Trophoblast cell (in vitro differentiated cells and primary cell): ENCODE measurements at regions not wholly inside any gene's neighbourhood (a gene's known extent, or its start where the extent isn't known, plus 50 kb on each side); places are given as distances from the start of the nearest gene placed in this dataset.

Source experiments
- DNase-seq, 2 donors: peaks; one replicate each; pipeline ENCODE4 v3.0.0-alpha.2; 2016
- H2AFZ ChIP-seq: 2 replicates; pipeline ENCODE4 v1.6.1; 2013; ENCODE audit warnings: low read length, moderate library complexity, mild to moderate bottlenecking; ENCODE audit not compliant: insufficient read depth, poor library complexity
- H2AK5ac ChIP-seq: 2 replicates; pipeline ENCODE4 v1.6.1; 2013; ENCODE audit warnings: mild to moderate bottlenecking, low read length
- H2BK120ac ChIP-seq: 2 replicates; pipeline ENCODE4 v1.6.1; 2013; ENCODE audit warnings: low read length, mild to moderate bottlenecking, moderate library complexity; ENCODE audit not compliant: insufficient read depth, poor library complexity
- H2BK12ac ChIP-seq: 2 replicates; pipeline ENCODE4 v1.6.1; 2013; ENCODE audit warnings: mild to moderate bottlenecking, low read length, moderate library complexity
- H2BK5ac ChIP-seq: 2 replicates; pipeline ENCODE4 v1.6.1; 2013; ENCODE audit warnings: low read length, low read depth, moderate library complexity, mild to moderate bottlenecking; ENCODE audit not compliant: poor library complexity
- H3K14ac ChIP-seq: 2 replicates; pipeline ENCODE4 v1.6.1; 2013; ENCODE audit warnings: mild to moderate bottlenecking, low read length
- H3K18ac ChIP-seq: 2 replicates; pipeline ENCODE4 v1.6.1; 2013; ENCODE audit warnings: mild to moderate bottlenecking, low read length
- H3K23ac ChIP-seq: 2 replicates; pipeline ENCODE4 v1.6.1; 2013; ENCODE audit warnings: low read length
- H3K27ac ChIP-seq: 2 replicates; pipeline ENCODE4 v1.5.1; 2013; ENCODE audit warnings: low read depth, mild to moderate bottlenecking, inconsistent platforms, low read length, moderate library complexity
- H3K27me3 ChIP-seq: 2 replicates; pipeline ENCODE4 v1.6.1; 2013; ENCODE audit warnings: inconsistent platforms, mild to moderate bottlenecking, low read length, moderate library complexity; ENCODE audit not compliant: insufficient read depth
- H3K36me3 ChIP-seq, 2 experiments: 1 replicate in 1 of 2; 2 replicates in 1 of 2; pipeline ENCODE4 v1.6.1; 2013; ENCODE audit warnings: low read length in 2 of 2, mild to moderate bottlenecking in 2 of 2, moderate library complexity in 1 of 2; ENCODE audit not compliant: insufficient read depth in 2 of 2, control insufficient read depth in 1 of 2
- H3K4ac ChIP-seq: 2 replicates; pipeline ENCODE4 v1.6.1; 2013; ENCODE audit warnings: low read depth, mild to moderate bottlenecking, low read length, moderate library complexity
- H3K4me1 ChIP-seq, 2 experiments: 1 replicate in 1 of 2; 2 replicates in 1 of 2; pipeline ENCODE4 v1.6.1; 2013; ENCODE audit warnings: low read length in 2 of 2, mild to moderate bottlenecking in 2 of 2, moderate library complexity in 1 of 2; ENCODE audit not compliant: insufficient read depth in 2 of 2, control insufficient read depth in 1 of 2
- H3K4me2 ChIP-seq: 2 replicates; pipeline ENCODE4 v1.6.1; 2013; ENCODE audit warnings: inconsistent platforms, mild to moderate bottlenecking, low read length, moderate library complexity
- H3K4me3 ChIP-seq: 2 replicates; pipeline ENCODE4 v1.5.1; 2013; ENCODE audit warnings: mild to moderate bottlenecking, low read depth, low read length, inconsistent platforms
- H3K79me1 ChIP-seq: one replicate; pipeline ENCODE4 v1.6.1; 2013; ENCODE audit warnings: low read length
- H3K79me2 ChIP-seq: 2 replicates; pipeline ENCODE4 v1.6.1; 2013; ENCODE audit warnings: low read length, mild to moderate bottlenecking; ENCODE audit not compliant: control insufficient read depth, insufficient read depth, poor library complexity
- H3K9ac ChIP-seq: 2 replicates; pipeline ENCODE4 v1.6.1; 2013; ENCODE audit warnings: mild to moderate bottlenecking, low read length
- H3K9me3 ChIP-seq: 2 replicates; pipeline ENCODE4 v1.6.1; 2013; ENCODE audit warnings: low read depth, mild to moderate bottlenecking, control low read depth, inconsistent platforms, low read length; ENCODE audit not compliant: insufficient read depth
- H4K12ac ChIP-seq: 2 replicates; pipeline ENCODE4 v1.6.1; 2013; ENCODE audit warnings: low read depth, mild to moderate bottlenecking, low read length, moderate library complexity
- H4K8ac ChIP-seq: 2 replicates; pipeline ENCODE4 v1.6.1; 2013; ENCODE audit warnings: low read depth, mild to moderate bottlenecking, low read length, moderate library complexity
- H4K91ac ChIP-seq: one replicate; pipeline ENCODE4 v1.6.1; 2013; ENCODE audit warnings: low read depth, mild to moderate bottlenecking, low read length, moderate library complexity
- WGBS: extraction: QIAGEN DNeasy Blood & Tissue Kit; methylation state at CpG from one replicate; pipeline ENCODE4 v1.1.7; 2013; ENCODE audit warnings: missing lambda C conversion rate; ENCODE audit not compliant: insufficient read length, insufficient coverage; ENCODE audit errors: extremely low coverage; 5-methylcytosine and 5-hydroxymethylcytosine counted together

DNA sequence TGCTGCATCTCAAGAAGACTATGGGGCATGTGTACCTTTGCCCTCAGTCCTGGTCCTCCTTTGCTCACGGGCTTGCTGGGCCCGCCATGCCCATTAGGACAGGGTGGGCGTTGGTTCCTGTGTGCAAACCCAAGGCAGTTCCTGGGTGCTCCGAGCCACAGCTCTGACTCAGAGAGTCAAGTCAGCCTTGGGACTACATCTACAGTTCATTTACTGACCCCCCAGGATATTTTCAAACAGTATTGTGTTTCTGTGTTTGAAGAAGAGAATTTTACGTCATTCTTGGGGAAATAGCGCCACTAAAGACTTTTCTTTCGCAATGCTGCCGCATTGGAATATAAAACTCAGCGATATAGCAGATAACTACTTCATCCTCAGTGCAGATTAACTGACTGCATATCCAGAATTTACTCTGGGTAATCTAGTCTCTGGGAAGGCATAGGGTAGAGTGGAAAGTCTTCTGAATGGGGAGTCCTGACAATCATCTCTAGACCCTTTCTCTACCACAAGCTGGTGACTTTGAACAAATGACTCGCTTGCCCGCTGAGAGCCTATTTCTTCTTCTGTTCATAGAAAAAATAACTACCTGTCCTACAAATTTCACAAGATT is 638.9 kb upstream of the FZD8 start:
- Histone ChIP-seq H3K9me3 (peaks cover 2% of the 10 kb centered on the region), H3K79me2 (peaks cover 2% of the 10 kb centered on the region), H2AK5ac (peak overlapping the region; percentile 99), H3K14ac (peak overlapping the region; percentile 62), H3K79me1 (peaks cover 10% of the 10 kb centered on the region), H2BK12ac (peak overlapping the region; percentile 100), H3K4me2 (no peak overlapping the region), H4K91ac (peak overlapping the region; percentile 79), H3K27me3 (no peaks in the 10 kb centered on the region), H2BK120ac (peak overlapping the region; percentile 46), H2AFZ (no peak overlapping the region), H3K4me1 (peaks cover 5 to 10% of the 10 kb centered on the region in 2 experiments), H3K4ac (peak overlapping the region; percentile 49), H3K4me3 (no peak overlapping the region), H3K36me3 (peaks cover 0 to 2% of the 10 kb centered on the region in 2 experiments), H3K18ac (peak overlapping the region; percentile 79), H4K8ac (peak overlapping the region; percentile 23), H4K12ac (no peak overlapping the region), H3K9ac (no peak overlapping the region), H3K27ac (peak overlapping the region; percentile 8), H2BK5ac (no peak overlapping the region), H3K23ac (no peak overlapping the region)
- no peak for DNase-seq
- WGBS = no CpG with 5 or more reads among the region's 11 CpGs

DNA sequence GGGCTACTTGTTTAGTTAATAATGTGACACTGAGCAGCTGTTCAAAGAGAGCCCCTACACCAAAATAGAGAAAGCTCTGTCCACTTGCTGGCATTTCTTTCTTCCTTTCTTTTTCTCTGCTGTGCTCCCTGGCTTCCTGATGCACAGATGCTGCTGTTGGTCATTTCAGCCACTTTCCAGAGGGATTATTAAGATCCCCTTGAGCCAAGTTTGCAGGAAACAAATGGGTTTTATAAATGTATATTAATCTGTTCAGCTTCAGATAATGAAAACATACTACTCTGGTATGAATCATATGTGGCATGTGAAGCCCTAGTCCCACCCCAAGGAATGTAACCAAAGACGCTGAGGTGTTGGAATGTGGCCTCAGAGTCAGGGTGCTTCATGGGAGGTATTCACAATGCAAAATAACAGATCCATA is 638.2 kb upstream of the FZD8 start:
- no peak for DNase-seq
- Histone ChIP-seq H3K27ac (peak overlapping the region; percentile 40), H3K9me3 (peaks cover 2% of the 10 kb centered on the region), H2AFZ (no peak overlapping the region), H3K9ac (no peak overlapping the region), H3K4me1 (peaks cover 5 to 10% of the 10 kb centered on the region in 2 experiments), H4K8ac (no peak overlapping the region), H3K4ac (no peak overlapping the region), H2AK5ac (no peak overlapping the region), H3K18ac (no peak overlapping the region), H3K14ac (no peak overlapping the region), H4K12ac (no peak overlapping the region), H3K36me3 (peaks cover 0 to 2% of the 10 kb centered on the region in 2 experiments), H3K4me2 (no peak overlapping the region), H3K4me3 (no peak overlapping the region), H3K27me3 (no peaks in the 10 kb centered on the region), H2BK5ac (no peak overlapping the region), H3K79me2 (peaks cover 2% of the 10 kb centered on the region), H2BK120ac (peak overlapping the region; percentile 46), H4K91ac (no peak overlapping the region), H3K79me1 (peaks cover 10% of the 10 kb centered on the region), H3K23ac (no peak overlapping the region), H2BK12ac (peak overlapping the region; percentile 100)
- WGBS = no CpG with 5 or more reads among the region's 1 CpG

DNA sequence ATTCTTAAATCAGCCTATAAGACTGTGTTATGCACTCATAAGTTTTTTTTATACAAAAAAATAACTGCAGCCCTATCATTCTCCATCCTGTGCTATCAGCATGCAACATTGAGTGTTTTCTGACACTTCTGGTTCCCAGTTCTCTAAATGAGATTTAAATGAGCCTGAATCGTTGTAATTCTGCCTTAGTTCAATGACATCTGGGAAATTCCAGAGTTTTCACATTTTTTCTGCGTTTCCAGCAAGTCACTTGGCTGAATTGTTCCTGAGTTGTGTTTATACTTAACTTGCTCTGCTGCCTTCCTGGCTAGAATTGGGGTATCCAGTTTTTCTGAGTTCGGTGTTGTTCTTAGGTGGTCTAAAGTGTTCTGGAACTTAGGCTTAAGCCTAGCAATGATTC is 636.1 kb upstream of the FZD8 start:
- no peak overlapping the region for H3K4me3 ChIP-seq
- H3K23ac ChIP-seq = no peak overlapping the region
- H2BK5ac ChIP-seq = no peak overlapping the region
- H2BK12ac ChIP-seq = no peak overlapping the region
- no peak overlapping the region for H3K18ac ChIP-seq
- no peak overlapping the region for H3K4me2 ChIP-seq
- H2AK5ac ChIP-seq = no peak overlapping the region
- H2AFZ ChIP-seq = no peak overlapping the region
- H3K4ac ChIP-seq = no peak overlapping the region
- no peak overlapping the region for H3K27ac ChIP-seq
- H3K27me3 ChIP-seq = no peaks in the 10 kb centered on the region
- H3K79me2 ChIP-seq = peaks cover 2% of the 10 kb centered on the region
- peaks cover 5 to 10% of the 10 kb centered on the region in 2 experiments for H3K4me1 ChIP-seq
- H4K8ac ChIP-seq = no peak overlapping the region
- WGBS = no CpG with 5 or more reads among the region's 3 CpGs
- peak in 1 of 2 donors; percentile 4 for DNase-seq
- H3K14ac ChIP-seq = no peak overlapping the region
- no peak overlapping the region for H3K9ac ChIP-seq
- no peaks in the 10 kb centered on the region for H3K9me3 ChIP-seq
- peaks cover 0 to 2% of the 10 kb centered on the region in 2 experiments for H3K36me3 ChIP-seq
- no peak overlapping the region for H2BK120ac ChIP-seq
- peaks cover 11% of the 10 kb centered on the region for H3K79me1 ChIP-seq
- no peak overlapping the region for H4K12ac ChIP-seq
- no peak overlapping the region for H4K91ac ChIP-seq

DNA sequence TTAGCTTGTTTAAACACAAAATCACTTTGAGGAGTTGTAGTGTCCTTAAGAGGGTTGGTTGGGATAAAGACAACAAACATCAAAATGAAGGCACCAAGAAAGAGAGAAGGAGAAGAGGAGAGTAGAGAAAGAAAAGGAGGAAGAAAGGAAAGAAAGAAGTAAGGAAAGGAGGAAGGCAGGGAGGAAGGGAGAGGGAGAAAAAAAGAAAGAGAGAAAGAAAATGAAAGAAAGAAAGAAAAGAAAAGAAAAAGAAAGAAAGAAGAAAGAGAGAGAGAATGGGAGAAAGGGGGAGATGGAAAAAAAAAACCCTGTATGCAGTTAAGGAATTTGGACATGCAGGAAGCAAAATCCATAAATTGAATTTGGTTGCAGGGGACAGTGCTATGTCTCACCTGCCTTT is 635.4 kb upstream of the FZD8 start:
- Histone ChIP-seq H3K79me2 (peaks cover 2% of the 10 kb centered on the region), H4K12ac (no peak overlapping the region), H2BK5ac (no peak overlapping the region), H3K79me1 (peaks cover 11% of the 10 kb centered on the region), H4K8ac (no peak overlapping the region), H2AFZ (no peak overlapping the region), H3K4me3 (no peak overlapping the region), H3K27me3 (no peaks in the 10 kb centered on the region), H2AK5ac (no peak overlapping the region), H3K9me3 (no peaks in the 10 kb centered on the region), H3K4me1 (peaks cover 5 to 10% of the 10 kb centered on the region in 2 experiments), H4K91ac (no peak overlapping the region), H3K4me2 (no peak overlapping the region), H3K14ac (no peak overlapping the region), H2BK120ac (no peak overlapping the region), H3K36me3 (peaks cover 0 to 2% of the 10 kb centered on the region in 2 experiments), H3K4ac (no peak overlapping the region), H3K18ac (no peak overlapping the region), H3K27ac (no peak overlapping the region), H3K9ac (no peak overlapping the region), H2BK12ac (no peak overlapping the region), H3K23ac (no peak overlapping the region)
- no peak for DNase-seq
